GM21529 (cell line): ENCODE measurements at regions not wholly inside any gene's neighbourhood (a gene's known extent, or its start where the extent isn't known, plus 50 kb on each side); places are given as distances from the start of the nearest gene placed in this dataset.
"Not testable (repeated sequence)": the region's sequence is repeated elsewhere in the genome, so short reads cannot be mapped to it uniquely, and the experiment has no call there.

Experiments
- ATAC-seq: cut with Tn5 transposase; IDR thresholded peaks from one replicate; pipeline ENCODE4 v1.9.1; 2021; ENCODE audit not compliant: unreplicated experiment

DNA sequence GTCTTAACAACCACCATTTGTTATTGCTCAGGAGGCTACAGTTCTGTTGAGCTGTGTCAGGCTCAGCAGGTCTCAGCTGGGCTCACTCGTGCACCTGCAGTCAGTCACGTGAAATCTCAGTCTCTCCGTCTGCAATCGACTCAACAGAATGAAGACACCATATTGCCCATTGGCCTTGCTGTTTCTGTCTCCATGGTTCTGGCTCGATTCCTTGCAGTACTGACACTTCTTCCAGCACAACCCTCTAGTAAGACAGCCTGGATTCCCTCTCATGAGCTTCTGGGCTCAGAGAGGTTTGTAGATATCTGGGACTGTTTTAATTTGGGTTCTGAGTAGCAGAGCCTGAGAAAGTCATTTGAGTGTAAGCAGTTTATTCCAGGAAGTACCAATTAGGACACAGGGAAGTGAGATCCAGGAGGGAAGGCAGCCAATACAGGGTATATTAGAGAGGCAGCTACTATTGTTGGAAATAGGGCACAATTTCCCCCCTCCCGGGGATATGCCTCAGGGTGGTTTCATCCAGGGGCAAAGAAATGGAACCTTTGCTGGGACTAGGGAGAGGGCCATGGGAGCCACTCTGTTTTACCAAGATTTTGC lies 87.4 kb upstream of the RALGAPA2 start:
- no peak for ATAC-seq

DNA sequence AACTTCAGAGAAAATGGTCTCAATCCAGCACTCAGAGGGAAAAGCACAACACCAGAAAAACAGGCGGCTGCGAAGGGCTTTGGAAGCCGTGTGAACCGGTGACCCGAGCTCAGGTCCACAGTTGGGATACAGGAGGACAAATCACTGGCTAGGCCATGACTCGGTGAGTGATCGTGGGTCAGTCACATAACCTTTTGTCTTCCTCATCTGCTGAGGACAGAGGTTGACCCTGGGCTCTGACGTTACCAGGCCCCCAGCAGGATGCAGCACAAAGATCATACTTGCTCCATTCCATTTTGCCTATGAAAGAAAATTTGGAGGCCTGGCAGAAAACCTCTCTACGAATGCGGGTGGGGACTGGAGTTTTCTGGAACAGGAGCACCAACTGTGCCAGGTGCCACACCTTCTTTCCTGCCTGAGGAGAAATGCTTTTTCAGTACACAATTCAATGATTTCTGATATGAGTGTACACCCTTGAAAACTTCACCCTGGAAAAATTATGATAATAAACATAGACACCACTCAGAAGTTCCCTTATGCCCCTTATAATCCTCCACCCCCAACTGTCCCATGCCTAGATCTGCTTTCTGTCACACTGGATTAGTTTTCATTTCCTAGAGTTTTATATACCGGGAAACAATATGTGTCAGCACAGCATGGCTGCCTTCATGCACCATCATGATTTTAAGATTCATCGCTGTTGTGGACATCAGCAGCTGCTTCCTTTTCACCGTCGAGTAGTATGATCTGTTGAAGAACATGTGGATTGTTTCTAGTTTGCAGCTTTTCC lies 85.3 kb upstream of the RALGAPA2 start:
- no peak for ATAC-seq

DNA sequence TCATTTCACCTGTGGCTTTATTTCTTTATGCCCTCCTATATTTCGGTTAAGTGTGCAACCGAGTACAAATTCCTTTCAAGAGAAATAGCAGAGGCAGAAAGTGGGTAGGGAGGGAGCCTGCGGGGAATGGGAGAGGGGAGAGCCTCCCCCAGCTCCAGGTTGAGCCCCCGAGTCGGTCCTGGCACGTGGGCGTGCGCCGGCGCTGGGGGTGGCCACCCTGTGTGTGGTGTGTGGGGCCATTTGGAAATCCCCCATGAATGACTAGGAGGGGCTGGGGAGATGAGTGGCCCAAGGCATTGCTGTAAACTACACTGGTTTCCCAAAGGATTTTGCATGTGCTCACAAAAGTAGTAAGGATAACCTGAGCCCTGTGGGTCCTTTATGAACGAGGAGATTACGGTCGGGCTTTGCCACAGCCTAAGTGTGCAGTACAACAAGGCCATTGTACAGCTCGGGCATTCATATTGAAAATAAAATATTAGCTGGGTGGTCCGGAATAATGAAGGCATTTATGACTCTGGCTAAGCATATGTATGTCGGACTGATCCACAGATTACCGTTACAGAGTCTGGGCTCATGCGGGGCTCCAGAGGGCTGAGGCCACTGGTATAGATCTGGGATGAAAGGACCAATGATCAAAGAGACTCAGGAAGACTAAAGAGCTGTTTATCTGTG lies 84.5 kb upstream of the RALGAPA2 start:
- ATAC-seq, result no peak

DNA sequence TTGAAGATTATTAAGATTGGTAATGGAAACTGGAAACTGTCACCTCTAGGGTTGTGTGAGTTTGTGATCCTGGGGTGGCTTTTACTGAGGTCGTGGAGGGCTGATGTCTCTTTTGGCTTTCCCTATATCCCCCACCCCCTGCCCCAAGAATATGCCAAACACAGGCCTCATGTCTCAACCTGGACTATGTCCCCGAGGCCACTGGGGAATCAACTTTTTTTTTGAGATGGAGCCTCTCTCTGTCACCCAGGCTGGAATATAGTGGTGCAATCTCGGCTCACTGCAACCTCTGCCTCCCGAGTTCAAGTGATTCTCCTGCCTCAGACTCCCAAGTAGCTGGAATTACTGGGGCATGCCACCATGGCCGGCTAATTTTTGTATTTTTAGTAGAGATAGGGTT lies 83.3 kb upstream of the RALGAPA2 start:
- no peak for ATAC-seq

DNA sequence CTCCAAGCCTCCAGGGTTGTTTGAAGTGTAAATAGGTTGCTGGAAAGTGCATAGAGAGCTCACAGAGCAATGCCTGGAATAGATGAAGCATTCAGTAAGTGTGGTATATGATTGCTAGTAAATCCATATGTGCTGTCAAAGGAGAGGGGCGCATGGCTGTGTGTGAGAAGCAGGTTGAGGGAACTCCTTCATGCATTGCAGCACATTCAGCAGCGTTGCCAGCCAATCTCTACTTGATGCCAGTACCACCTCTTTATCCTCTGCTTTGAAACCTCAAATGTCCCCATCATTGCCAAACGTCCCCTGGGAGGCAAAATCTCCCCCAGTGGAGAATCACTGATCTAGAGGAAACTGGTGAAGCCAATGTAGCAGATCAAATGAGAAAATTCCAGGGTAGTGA lies 82.7 kb upstream of the RALGAPA2 start:
- ATAC-seq, result no peak

DNA sequence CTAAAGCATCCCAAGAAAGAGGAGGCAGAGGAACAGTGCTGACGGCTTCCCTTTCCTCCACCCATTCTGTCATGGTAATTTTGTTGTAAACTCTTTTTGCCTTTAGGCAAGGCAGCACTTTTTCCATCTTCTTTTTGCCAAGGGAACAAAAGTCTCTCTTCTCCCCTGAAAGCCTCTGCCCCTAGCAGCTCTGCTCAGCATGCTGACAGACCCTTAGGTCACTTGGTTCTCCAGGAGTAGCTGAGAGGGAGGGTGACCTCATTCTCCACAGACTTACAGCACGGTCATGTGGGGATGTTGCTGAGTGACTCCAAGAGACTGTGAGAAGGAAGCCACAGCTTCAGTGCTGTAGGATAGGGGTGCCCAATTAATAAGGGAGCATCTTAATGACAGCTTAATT lies 81.1 kb upstream of the RALGAPA2 start:
- no peak for ATAC-seq

DNA sequence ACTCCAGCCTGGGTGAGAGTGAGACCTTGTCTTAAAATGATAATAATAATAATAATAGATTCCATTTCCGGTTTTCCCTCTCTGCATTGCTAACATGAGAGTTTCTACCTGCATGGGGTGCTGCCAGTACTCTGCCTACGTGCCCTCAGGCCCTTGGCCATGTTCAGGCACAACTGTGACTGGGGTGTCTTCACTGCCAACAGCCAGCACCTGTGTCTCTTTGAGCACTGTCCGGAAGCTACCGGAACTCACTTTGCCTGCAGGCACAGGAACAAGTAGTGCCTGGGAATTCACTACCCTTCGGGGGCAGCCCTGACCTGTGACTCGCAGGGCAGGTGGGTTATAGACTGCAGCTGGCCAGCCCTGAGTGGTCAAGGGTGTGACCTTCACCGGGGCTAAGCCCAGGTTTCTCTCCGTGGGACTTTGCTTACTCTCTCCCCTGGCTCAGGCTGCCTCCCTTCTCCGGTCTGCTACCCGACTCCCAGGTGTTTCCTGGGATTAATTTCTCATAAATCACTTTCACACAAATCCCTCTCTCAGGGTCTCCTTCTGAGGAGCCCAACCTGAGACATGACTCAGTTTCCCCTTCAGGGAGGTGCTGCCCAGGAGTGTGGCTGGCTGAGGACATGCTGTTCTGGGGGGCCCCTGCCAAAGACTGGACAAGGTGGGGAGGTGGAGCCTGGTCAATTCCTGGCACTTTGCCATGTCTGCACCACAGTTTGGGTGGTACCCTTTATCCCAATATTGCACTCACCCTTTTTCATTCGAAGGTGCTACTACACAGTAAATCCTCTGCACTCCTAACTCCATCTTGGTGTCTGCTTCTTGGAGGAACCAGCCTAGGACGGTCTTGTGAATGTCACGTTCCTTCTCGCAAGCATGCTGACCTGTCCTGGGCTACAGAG lies 79.5 kb upstream of the RALGAPA2 start:
- ATAC-seq, result no peak

DNA sequence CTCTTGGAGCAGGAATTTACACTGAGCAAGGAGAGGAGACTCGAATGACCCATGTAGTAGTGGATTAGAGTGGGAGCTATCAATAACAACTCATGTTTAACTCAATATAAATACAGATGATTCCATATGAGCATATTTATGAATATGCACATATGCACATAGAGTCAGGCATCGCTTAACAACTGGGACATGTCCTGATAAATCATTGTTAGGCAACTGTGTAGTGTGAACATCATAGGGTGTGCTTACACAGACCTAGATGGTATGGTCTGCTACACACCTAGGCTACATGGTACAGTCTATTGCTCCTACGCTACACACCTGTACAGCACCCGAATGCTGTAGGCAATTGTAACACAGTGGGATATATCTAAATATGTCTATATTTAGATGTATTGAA lies 75.9 kb upstream of the RALGAPA2 start:
- ATAC-seq, result no peak

DNA sequence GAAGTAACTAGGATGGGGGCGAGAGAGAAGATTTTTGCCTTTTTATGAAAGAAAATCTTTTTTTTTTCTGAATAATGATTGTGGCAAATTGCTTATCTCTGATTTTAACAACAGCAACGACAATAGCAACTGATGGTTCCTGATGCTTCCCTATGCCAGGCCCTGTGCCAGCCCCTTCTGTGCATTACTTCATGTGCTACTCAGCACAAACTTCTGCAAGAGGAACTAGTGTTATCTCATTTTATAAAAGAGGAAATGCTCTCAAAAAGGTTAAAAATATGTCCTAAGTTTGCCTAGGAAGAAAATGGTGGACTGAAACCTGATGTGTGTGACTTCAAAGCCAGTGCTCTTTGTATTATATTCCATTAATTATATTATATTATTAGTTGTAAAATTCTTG lies 74.0 kb upstream of the RALGAPA2 start:
- ATAC-seq, result no peak

DNA sequence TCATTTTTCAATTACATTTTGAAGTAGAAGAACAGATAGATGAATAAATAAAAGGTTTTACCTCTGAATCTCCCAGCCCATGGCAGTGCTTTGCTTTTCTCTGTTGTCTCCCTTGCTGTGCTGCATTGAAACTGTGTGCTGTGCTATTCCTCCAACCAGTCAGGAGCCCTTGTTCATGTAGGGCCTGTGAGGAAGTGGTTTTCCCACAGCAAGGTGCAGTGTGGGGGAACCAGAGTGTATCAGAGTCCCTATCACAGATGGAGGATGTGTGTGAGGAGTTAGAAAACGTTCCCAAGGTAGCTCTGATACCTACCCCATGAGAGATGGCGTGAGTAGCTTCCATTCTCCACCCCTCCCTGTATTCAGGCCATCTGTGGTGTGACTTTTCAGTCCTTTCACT lies 72.8 kb upstream of the RALGAPA2 start:
- ATAC-seq, result no peak

DNA sequence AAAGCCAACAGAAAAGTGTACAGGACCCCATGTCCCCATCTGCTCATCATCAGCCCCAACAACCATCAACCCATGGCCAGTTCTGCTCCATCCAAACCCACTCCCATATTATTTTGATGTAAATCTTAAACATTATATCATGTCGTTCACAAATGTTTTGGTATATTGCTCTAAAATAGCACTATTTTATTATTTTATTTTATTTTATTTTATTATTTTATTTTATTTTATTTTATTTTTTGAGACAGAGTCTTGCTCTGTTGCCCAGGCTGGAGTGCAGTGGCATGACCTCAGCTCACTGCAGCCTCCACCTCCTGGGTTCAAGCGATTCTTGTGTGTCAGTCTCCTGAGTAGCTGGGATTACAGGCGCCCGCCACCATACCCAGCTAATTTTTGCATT lies 72.0 kb upstream of the RALGAPA2 start:
- ATAC-seq, result not testable (repeated sequence)

DNA sequence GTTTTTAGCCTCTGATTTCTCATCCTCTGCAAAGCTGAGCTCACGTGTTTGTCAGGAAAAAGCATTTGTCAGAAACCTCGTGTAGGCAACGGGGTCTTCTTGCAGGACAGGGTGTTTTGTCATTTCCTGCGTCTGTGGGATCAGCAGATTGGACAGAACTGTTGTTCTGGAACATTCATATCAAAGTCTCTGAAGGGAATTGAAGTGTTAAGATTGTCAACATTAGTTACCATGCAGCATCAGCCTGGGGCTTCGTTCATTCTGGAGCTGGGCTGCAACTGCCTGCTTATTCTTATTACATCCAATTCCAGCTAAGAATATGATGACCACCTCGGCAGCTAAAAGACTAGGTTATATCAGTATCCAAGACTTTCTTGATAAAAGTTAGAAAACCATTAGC lies 71.0 kb upstream of the RALGAPA2 start:
- ATAC-seq, result no peak

DNA sequence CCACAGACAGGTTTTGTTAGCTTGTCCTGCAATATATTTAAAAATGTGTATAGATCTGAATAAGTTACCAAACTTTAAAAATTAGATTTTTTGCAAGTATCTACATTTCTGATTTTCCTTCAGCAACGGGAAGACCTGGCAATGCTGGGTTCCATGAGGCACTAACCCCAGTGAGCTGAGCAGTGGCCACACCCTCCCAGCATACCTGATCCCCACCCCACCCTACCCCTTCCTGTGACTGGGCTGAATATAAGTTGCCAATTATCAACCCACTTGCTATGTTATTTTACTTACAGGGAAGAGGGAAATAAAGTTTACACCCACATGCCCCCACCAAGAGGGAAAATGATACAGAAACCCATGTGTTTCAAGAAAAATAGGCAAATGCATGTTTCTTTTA lies 70.3 kb upstream of the RALGAPA2 start:
- ATAC-seq, result no peak

DNA sequence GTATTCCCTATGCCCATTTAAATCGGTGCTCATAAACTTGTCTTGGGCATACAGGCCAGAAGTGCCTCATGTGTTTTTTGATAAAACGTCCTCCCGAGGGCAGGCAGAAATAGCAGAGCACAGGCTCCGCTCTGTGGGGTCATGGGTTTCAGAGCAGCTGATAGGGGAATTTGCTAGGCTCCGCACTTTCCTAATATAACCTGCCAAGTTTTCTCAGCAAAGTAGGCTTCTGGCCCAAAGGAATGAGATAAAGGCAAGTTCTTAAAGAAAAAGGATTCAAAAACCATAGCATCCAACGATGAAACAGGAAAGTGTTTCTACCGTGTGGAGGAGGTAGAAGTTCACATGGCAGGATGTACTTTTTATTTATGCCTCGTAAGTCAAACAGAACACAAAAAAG lies 69.8 kb upstream of the RALGAPA2 start:
- no peak for ATAC-seq

DNA sequence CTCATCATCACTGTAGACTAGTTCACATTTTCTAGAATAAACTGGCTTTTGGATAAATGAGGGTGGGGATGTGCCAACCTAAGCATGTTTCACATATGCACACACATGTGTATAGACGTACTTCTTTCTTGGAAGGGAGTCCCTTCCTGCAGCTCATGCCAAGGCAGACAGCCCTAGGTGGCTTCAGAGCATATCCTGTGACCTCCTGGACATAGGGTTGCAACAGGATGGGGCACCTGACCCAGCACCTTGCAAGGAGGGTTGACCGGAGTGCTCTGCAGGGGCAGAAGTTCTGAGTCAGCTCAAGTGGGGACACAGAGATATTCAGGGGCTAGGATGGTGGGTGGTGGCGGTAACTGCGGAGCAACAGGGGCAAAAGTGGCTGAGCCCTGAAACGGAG lies 68.6 kb upstream of the RALGAPA2 start:
- no peak for ATAC-seq

DNA sequence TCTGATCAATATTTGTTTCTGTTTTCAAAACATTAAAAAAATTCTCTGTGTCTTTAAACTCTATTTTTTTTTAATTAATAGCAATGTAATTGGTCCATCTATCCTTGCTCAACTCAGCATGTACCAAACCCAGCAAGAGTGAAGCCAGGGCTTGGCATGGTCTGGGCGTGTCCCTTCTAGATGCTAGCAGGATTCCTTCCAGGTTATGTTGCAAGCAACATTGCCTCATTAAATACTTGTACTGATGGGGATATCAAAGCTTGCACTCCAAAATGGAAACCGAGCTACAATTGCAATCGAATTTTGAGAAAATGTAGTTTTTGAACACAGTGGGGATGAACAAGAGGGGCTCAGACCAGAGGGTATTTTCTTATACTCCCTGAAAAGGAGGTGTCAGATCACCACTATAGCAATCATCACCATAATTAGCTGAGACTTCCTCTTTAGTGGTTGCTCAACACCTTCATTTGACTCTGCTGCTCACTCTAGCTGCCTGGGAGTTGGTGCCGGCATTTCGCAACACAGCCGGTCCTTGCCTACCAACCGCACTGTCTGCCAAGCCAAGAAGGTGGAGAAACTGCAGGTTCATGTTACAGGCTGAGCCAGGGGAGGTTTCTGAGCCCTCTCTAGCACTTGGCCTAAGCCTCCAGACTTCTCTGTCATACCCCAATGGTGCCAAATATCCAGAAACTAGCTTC lies 67.8 kb upstream of the RALGAPA2 start:
- ATAC-seq, result no peak

DNA sequence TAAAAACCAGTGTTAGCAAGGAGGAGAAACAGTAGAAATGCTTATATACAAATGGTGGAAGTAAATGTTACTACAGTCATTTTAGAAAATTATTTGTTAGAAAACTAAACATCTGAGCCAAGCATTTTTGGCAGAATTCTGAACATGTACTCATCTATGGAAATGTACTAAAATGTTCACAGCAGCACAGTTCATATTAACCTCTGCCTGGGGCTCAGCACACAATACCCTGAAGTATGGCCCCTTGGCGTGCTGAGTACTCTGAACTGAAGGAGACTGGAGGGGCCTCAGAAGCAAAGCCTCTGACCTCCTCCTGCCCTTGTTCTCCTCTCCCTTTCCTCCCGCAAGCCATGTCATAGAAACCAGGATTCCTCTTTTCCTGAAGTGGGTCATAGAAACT lies 66.2 kb upstream of the RALGAPA2 start:
- no peak for ATAC-seq

DNA sequence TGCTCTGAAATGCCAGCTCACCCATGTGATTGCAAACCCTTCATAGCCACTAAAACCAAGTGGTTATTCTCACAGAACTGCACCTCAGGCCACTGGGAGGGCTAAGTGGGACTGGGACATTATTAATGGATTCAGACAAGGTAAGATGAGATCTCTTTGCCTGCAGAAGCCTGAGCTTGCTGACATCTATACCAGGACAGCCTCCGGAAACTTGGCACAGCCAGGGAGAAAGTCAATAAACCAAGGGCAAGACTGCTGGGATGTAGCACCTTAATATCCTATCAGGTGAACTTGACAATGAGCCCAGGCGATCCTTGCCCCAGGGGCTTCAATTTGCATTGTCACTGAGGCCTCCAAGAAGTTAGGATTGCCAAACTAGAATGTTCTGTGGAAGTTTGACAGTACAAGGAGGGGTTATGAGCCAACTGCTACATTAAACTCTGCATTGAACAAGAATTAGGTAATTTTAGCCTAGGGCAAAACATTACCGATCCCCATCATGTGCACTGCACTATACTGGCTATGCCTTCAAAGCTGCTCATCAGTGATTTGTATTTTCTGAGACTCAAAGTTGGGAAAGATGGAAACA lies 60.1 kb upstream of the RALGAPA2 start:
- ATAC-seq, result no peak

DNA sequence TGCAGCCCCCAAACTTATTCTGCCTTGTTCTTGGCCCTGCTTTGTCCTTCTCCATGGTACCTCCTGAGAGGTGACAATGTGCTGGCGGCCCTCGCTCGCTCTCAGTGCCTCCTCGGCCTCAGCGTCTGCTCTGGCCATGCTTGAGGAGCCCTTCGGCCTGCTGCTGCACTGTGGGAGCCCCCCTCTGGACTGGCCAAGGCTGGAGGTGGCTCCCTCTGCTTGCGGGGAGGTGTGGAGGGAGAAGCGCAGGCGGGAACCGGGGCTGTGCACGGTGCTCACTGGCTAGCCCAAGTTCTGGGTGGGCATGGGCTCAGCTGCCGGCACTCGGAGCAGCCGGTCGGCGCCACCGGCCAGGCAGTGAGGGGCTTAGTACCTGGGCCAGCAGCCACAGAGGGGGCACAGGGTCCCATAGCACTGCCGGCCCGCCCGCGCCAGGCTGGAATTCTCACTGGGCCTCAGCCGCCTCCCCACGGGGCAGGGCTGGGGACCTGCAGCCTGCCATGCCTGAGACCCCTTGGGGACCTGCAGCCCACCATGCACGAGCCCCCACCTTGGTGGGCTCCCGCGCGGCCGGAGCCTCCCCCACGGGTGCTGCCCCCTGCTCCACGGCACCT lies 55.9 kb upstream of the RALGAPA2 start:
- no peak for ATAC-seq
